Renal cortical epithelial cell (primary cell): ENCODE measurements at regions not wholly inside any gene's neighbourhood (a gene's known extent, or its start where the extent isn't known, plus 50 kb on each side); places are given as distances from the start of the nearest gene placed in this dataset.
"Not testable (repeated sequence)": the region's sequence is repeated elsewhere in the genome, so short reads cannot be mapped to it uniquely, and the experiment has no call there.

ENCODE experiments used
- DNase-seq: peaks from one replicate; pipeline ENCODE4 v3.0.0-alpha.2; 2011; ENCODE audit warnings: low read depth

GRCh38 chr5:100379254-100379858 lies 155.8 kb upstream of the FAM174A start:
- DNase-seq = not testable (repeated sequence)

- not testable (repeated sequence) for DNase-seq
These were observed 170.3 kb upstream of the FAM174A start for GRCh38 chr5:100364757-100365478.

GRCh38 chr5:100364343-100364742 lies 170.8 kb upstream of the FAM174A start:
- DNase-seq = not testable (repeated sequence)

- not testable (repeated sequence) for DNase-seq
These were observed 175.2 kb upstream of the FAM174A start for GRCh38 chr5:100359998-100360397.

GRCh38 chr5:100346269-100346668 lies 188.9 kb upstream of the FAM174A start:
- DNase-seq = peak; percentile 4

- DNase-seq = not testable (repeated sequence)
These were observed 193.7 kb upstream of the FAM174A start for GRCh38 chr5:100341485-100341884.

- DNase-seq = no peak
These were observed 212.7 kb upstream of the FAM174A start for GRCh38 chr5:100322483-100322882.

GRCh38 chr5:100319885-100320284 lies 215.3 kb upstream of the FAM174A start:
- no peak for DNase-seq

- DNase-seq = no peak
These were observed 221.5 kb upstream of the FAM174A start for GRCh38 chr5:100313657-100314056.

GRCh38 chr5:100311806-100312205 lies 223.4 kb upstream of the FAM174A start:
- peak; percentile 63 for DNase-seq

GRCh38 chr5:100306000-100306399 lies 229.2 kb upstream of the FAM174A start:
- peak; percentile 39 for DNase-seq

GRCh38 chr5:100303216-100303615 lies 232.0 kb upstream of the FAM174A start:
- no peak for DNase-seq

- no peak for DNase-seq
These were observed 235.9 kb upstream of the FAM174A start for GRCh38 chr5:100299261-100299660.

- DNase-seq = no peak
These were observed 259.1 kb upstream of the FAM174A start for GRCh38 chr5:100276071-100276470.

GRCh38 chr5:100275631-100276030 lies 259.5 kb upstream of the FAM174A start:
- DNase-seq = no peak

GRCh38 chr5:100273846-100274580 lies 261.2 kb upstream of the FAM174A start:
- DNase-seq = peak; percentile 64

GRCh38 chr5:100270023-100270771 lies 265.0 kb upstream of the FAM174A start:
- peak; percentile 98 for DNase-seq

GRCh38 chr5:100260968-100261367 lies 274.2 kb upstream of the FAM174A start:
- no peak for DNase-seq

- DNase-seq = no peak
These were observed 282.2 kb upstream of the FAM174A start for GRCh38 chr5:100252944-100253343.

GRCh38 chr5:100252037-100252436 lies 283.1 kb upstream of the FAM174A start:
- DNase-seq = no peak

GRCh38 chr5:100249884-100250269 lies 285.3 kb upstream of the FAM174A start:
- no peak for DNase-seq
